Chondrocyte (in vitro differentiated cells): ENCODE measurements at regions not wholly inside any gene's neighbourhood (a gene's known extent, or its start where the extent isn't known, plus 50 kb on each side); places are given as distances from the start of the nearest gene placed in this dataset.

Experiments
- DNase-seq: peaks from one replicate; pipeline ENCODE4 v3.0.0; 2021; ENCODE audit warnings: mixed read lengths, low spot score
- H3K27ac Mint-ChIP-seq: one replicate; pipeline ENCODE4 v1.8.0; 2021; ENCODE audit warnings: mild to moderate bottlenecking, moderate library complexity, mixed read lengths; ENCODE audit not compliant: unreplicated experiment
- H3K27me3 Mint-ChIP-seq: 2 replicates; pipeline ENCODE4 v1.8.0; 2021; ENCODE audit warnings: low read depth, mixed read lengths
- H3K36me3 Mint-ChIP-seq: 2 replicates; pipeline ENCODE4 v1.8.0; 2021; ENCODE audit warnings: low read depth, mixed read lengths
- H3K4me1 Mint-ChIP-seq: 2 replicates; pipeline ENCODE4 v1.8.0; 2021; ENCODE audit warnings: low read depth, mild to moderate bottlenecking, mixed read lengths
- H3K4me3 Mint-ChIP-seq: one replicate; pipeline ENCODE4 v1.8.0; 2021; ENCODE audit warnings: mild to moderate bottlenecking, moderate library complexity, mixed read lengths; ENCODE audit not compliant: unreplicated experiment
- H3K9me3 Mint-ChIP-seq: 2 replicates; pipeline ENCODE4 v1.8.0; 2021; ENCODE audit warnings: low read depth, mixed read lengths
- TF ChIP-seq, protein P1 (sequence below): fragments of 200-600 bp; sonication (generic); IDR thresholded peaks from 2 replicates; pipeline ENCODE4 v1.5.0; 2021; ENCODE audit warnings: antibody characterized with exemption, mild to moderate bottlenecking, moderate library complexity

DNA sequence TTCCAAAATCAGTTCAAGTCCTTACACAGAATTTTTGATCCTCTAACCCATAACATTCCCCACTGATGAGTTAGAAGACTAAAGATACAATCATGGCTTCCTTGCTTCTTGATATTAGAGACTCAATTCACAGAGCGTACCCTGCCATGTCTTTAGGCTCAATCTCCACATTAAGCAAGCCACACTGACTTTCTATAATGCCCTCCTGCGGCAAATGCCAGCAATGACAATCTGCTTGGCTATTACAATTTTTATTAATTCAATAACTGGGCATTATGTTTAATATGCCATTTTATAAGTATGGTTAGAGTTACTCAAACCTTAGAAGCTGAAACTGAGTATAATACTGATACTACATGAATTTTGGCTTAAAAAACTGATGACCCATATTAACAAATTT, 479.7 kb upstream of the NR2F2 start:
- TF ChIP-seq, protein P1, sequence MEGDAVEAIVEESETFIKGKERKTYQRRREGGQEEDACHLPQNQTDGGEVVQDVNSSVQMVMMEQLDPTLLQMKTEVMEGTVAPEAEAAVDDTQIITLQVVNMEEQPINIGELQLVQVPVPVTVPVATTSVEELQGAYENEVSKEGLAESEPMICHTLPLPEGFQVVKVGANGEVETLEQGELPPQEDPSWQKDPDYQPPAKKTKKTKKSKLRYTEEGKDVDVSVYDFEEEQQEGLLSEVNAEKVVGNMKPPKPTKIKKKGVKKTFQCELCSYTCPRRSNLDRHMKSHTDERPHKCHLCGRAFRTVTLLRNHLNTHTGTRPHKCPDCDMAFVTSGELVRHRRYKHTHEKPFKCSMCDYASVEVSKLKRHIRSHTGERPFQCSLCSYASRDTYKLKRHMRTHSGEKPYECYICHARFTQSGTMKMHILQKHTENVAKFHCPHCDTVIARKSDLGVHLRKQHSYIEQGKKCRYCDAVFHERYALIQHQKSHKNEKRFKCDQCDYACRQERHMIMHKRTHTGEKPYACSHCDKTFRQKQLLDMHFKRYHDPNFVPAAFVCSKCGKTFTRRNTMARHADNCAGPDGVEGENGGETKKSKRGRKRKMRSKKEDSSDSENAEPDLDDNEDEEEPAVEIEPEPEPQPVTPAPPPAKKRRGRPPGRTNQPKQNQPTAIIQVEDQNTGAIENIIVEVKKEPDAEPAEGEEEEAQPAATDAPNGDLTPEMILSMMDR = no peak
- Mint-ChIP-seq H3K36me3 (peaks cover 3% of the 10 kb centered on the region), H3K27me3 (no peaks in the 10 kb centered on the region), H3K9me3 (peaks cover 8% of the 10 kb centered on the region), H3K27ac (no peak overlapping the region), H3K4me3 (no peak overlapping the region), H3K4me1 (peaks cover 13% of the 10 kb centered on the region)
- DNase-seq = no peak

DNA sequence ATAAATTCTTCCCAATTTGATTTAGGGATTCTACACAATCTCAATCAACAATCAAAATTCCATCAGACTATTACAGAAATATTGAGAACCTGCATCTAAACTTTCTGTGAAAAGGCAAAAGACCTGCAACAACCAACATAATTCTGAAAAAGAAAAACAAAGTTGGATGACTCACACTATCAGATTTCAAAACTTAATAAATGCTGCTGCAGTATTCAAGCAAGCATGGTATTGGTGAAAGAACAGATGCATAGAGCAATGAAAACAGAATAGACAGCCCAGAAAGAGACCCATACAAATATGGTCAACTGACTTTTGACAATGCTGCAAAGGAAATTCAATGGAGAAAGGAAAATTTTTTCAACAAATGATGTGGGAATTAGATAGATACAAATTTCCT, 477.1 kb upstream of the NR2F2 start:
- H3K9me3 Mint-ChIP-seq = peaks cover 8% of the 10 kb centered on the region
- peaks cover 17% of the 10 kb centered on the region for H3K4me1 Mint-ChIP-seq
- DNase-seq = no peak
- H3K27ac Mint-ChIP-seq = no peak overlapping the region
- H3K4me3 Mint-ChIP-seq = no peak overlapping the region
- peaks cover 3% of the 10 kb centered on the region for H3K36me3 Mint-ChIP-seq
- TF ChIP-seq, protein P1 = no peak
- no peaks in the 10 kb centered on the region for H3K27me3 Mint-ChIP-seq

DNA sequence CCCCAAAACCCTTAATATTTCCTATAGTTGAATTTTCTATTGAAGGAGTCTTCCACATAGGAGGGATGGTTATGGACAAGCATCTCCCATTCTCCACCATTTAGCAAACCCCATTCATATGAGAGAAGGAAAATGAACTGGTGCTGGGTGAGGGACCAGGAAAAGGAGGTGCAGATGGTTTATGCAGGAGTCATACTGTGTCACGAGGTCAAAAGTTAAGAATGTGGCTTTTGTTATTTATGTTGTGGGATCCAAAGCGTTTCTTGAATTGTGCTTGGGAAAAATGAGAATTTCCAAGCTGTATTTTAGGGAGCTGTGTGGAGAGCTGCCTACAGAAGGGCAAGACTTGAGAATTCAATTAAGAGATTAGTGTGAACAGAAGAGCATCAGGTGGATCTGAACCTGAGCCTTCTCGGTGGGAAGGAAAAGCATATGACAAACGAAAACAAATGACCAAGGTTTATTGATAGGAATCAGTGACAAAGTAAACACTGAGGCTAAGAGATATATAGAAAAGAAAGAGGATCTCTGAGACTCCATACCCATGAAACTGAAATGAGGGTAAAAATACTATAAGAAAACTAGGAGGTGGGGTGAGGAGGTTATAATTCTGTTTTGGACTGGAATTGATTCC, 473.3 kb upstream of the NR2F2 start:
- no peaks in the 10 kb centered on the region for H3K9me3 Mint-ChIP-seq
- peak overlapping the region; percentile 6 for H3K27ac Mint-ChIP-seq

DNA sequence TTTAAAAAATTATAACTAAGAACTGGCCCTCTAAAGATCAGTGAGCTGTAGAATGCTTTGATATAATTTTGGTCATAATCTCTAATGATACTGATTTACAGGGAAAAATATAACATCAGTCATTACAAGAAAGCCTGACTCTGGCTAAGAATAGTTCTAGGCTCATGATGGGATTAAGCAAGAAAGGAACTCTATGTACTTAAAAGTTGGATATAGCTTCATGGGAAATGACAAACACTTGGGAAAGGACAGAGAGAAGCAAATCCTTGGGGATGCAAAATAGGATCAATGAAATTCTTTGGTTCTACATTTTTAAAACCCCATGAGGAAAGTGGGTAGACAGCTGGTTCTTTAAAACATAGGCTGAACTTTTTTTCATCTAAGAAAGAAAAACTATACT, 472.7 kb upstream of the NR2F2 start:
- Mint-ChIP-seq H3K4me1 (peaks cover 17% of the 10 kb centered on the region), H3K27me3 (no peaks in the 10 kb centered on the region), H3K36me3 (no peaks in the 10 kb centered on the region), H3K27ac (peak overlapping the region; percentile 6), H3K9me3 (no peaks in the 10 kb centered on the region), H3K4me3 (no peak overlapping the region)
- TF ChIP-seq, protein P1 = no peak
- no peak for DNase-seq

More for the DNA sequence above, 473.3 kb upstream of the NR2F2 start:
- DNase-seq = no peak
- no peak overlapping the region for H3K4me3 Mint-ChIP-seq
- TF ChIP-seq, protein P1 = no peak
- no peaks in the 10 kb centered on the region for H3K27me3 Mint-ChIP-seq
- H3K4me1 Mint-ChIP-seq = peaks cover 17% of the 10 kb centered on the region
- no peaks in the 10 kb centered on the region for H3K36me3 Mint-ChIP-seq

DNA sequence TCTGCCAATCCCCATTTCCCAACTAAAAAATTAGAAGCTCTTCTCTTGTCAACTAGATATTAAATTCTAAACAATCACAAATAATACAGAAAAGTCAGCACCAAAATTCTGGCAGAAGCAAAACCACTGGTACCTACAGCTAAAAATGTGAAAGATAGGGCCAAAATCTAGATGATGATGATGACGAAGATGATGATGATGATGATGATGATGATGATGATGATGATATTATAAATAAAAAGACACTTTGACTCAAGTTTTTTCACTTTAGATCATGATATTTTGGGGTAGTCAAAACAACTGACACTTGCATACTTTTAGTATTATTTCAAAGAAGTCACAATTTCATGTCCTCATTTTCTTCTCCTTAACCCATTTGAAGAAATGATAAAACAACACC, 470.1 kb upstream of the NR2F2 start:
- Mint-ChIP-seq H3K27ac (no peak overlapping the region), H3K27me3 (no peaks in the 10 kb centered on the region), H3K36me3 (no peaks in the 10 kb centered on the region), H3K9me3 (no peaks in the 10 kb centered on the region), H3K4me1 (peaks cover 12% of the 10 kb centered on the region), H3K4me3 (no peak overlapping the region)
- TF ChIP-seq, protein P1 = no peak
- DNase-seq = no peak
